ENCODE measurements at regions not wholly inside any gene's neighbourhood (a gene's known extent, or its start where the extent isn't known, plus 50 kb on each side); places are given as distances from the start of the nearest gene placed in this dataset.

DNA sequence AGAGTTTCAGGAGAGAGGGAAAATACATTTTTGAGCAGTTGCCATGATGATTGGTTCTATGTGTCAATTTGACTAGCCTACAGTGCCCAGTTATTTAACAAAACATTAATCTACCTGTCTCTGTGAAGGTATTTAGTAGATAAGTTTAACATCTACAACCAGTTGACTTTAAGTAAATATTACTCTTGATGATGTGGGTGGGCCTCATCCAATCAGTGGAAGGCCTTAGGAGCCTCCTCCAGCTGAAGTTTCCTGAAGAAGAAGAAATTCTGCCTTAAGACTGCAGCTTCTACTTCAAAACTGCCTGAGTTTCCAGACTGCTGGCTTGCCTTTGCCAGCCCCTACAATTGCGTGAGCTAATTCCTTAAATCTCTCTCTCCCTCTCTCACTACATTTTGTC, 93.6 kb downstream of the OXSM start:
- no peak for ATAC-seq
- H4K20me1 ChIP-seq (ENCODE audit: low read length): no peaks in the 10 kb centered on the region
- H3K27me3 ChIP-seq (ENCODE audit: low read length): no peaks in the 10 kb centered on the region
- H3K9me2 ChIP-seq (replicated peaks; ENCODE audit: low read length): no peaks in the 10 kb centered on the region
- intact Hi-C loops (cut with micrococcal nuclease): no loop called here
- no peak overlapping the region for H3K4me2 ChIP-seq (ENCODE audit: low read length)
- no peaks in the 10 kb centered on the region for H3K9me3 ChIP-seq (ENCODE audit: low read length)
- no peak for DNase-seq
- no peaks in the 10 kb centered on the region for H3F3A ChIP-seq (ENCODE audit: low read length, unreplicated experiment)
- H2AFZ ChIP-seq (ENCODE audit: low read length): no peak overlapping the region
- H3K27ac ChIP-seq (ENCODE audit: low read length): no peak overlapping the region
- TF ChIP-seq EZH2 (IDR thresholded peaks at IDR 0.05; ENCODE audit: low read length, unreplicated experiment) (no peak), EZH2phosphoT487 (IDR thresholded peaks at IDR 0.05; ENCODE audit: borderline replicate concordance, low read length) (no peak)
- TF ChIP-seq, protein P1, sequence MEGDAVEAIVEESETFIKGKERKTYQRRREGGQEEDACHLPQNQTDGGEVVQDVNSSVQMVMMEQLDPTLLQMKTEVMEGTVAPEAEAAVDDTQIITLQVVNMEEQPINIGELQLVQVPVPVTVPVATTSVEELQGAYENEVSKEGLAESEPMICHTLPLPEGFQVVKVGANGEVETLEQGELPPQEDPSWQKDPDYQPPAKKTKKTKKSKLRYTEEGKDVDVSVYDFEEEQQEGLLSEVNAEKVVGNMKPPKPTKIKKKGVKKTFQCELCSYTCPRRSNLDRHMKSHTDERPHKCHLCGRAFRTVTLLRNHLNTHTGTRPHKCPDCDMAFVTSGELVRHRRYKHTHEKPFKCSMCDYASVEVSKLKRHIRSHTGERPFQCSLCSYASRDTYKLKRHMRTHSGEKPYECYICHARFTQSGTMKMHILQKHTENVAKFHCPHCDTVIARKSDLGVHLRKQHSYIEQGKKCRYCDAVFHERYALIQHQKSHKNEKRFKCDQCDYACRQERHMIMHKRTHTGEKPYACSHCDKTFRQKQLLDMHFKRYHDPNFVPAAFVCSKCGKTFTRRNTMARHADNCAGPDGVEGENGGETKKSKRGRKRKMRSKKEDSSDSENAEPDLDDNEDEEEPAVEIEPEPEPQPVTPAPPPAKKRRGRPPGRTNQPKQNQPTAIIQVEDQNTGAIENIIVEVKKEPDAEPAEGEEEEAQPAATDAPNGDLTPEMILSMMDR (conservative IDR thresholded peaks at IDR 0.05; ENCODE audit: low read depth, low read length): no peak
- ChIA-PET CTCF (no interaction called here), POLR2A (ENCODE audit: unreplicated experiment) (no interaction called here)
- peaks cover 11% of the 10 kb centered on the region for H3K4me1 ChIP-seq (ENCODE audit: insufficient read depth, low read length)
- no peaks in the 10 kb centered on the region for H3K36me3 ChIP-seq (ENCODE audit: low read depth, low read length)
- no TSS peak for BruUV-seq (replicated peaks)
- no peak overlapping the region for H3K9ac ChIP-seq (ENCODE audit: low read length)
- H3K79me2 ChIP-seq (ENCODE audit: low read length): no peaks in the 10 kb centered on the region
- H3K4me3 ChIP-seq (ENCODE audit: low read length): no peak overlapping the region

DNA sequence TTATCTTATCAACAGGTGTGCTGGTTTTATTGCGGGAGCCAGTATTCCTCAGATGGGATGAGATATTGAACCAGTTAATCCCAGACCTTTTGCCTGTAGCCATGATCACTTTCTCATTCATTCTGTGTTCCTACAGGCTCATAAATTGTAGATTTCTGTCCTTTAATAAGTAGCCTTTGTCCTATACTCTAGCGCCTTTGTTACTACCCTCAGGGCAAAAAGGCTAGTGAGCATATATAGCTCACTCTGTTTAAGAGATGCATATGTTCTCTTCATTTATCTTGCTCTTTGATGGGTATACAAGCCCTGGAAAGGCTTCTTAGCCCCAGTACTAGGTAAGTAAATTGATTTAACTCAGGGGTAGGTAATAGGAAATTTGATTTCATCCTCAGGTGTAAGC, 95.1 kb downstream of the OXSM start:
- TF ChIP-seq EZH2phosphoT487 (IDR thresholded peaks at IDR 0.05; ENCODE audit: borderline replicate concordance, low read length) (no peak), EZH2 (IDR thresholded peaks at IDR 0.05; ENCODE audit: low read length, unreplicated experiment) (no peak)
- TF ChIP-seq, protein P1 (conservative IDR thresholded peaks at IDR 0.05; ENCODE audit: low read depth, low read length): no peak
- Histone ChIP-seq H3F3A (ENCODE audit: low read length, unreplicated experiment) (no peaks in the 10 kb centered on the region), H3K4me3 (ENCODE audit: low read length) (no peak overlapping the region), H3K36me3 (ENCODE audit: low read depth, low read length) (no peaks in the 10 kb centered on the region), H3K4me1 (ENCODE audit: insufficient read depth, low read length) (peaks cover 11% of the 10 kb centered on the region), H4K20me1 (ENCODE audit: low read length) (no peaks in the 10 kb centered on the region), H3K9me2 (replicated peaks; ENCODE audit: low read length) (no peaks in the 10 kb centered on the region), H3K4me2 (ENCODE audit: low read length) (no peak overlapping the region), H3K27me3 (ENCODE audit: low read length) (no peaks in the 10 kb centered on the region), H3K79me2 (ENCODE audit: low read length) (no peaks in the 10 kb centered on the region), H2AFZ (ENCODE audit: low read length) (no peak overlapping the region), H3K9me3 (ENCODE audit: low read length) (no peaks in the 10 kb centered on the region), H3K9ac (ENCODE audit: low read length) (no peak overlapping the region), H3K27ac (ENCODE audit: low read length) (no peak overlapping the region)
- ATAC-seq (peak; percentile 6; the same call in 1 of the 2 replicates), DNase-seq (no peak)
- BruUV-seq (replicated peaks): TSS peak; percentile 29
- intact Hi-C loops (cut with micrococcal nuclease): loop anchor here (5.0 kb wide), 1 partner anchor 33 kb away; no protein-coding TSS in a partner anchor
- ChIA-PET POLR2A (ENCODE audit: unreplicated experiment) (no interaction called here), CTCF (no interaction called here)

DNA sequence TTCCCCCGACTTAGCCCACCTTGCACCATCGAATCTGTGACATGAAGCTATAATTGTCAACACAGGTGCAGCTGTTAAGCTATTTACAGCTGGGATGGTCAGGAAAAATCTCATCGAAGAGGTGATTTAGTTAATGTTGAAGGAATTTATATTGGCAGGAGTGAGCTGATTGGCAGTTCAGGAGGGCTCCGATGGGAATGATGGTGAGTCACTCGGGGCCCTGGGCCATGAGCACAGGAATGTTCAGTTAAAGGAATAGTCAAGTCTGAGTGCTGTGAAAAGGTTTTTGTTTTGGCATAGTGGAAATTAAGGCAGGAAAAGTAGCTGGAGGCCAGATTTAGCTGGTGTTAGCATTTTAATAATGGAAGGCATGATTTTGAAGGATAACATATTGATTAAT, 95.7 kb downstream of the OXSM start:
- POLR2A ChIA-PET (ENCODE audit: unreplicated experiment): no interaction called here
- Histone ChIP-seq H3K9me2 (replicated peaks; ENCODE audit: low read length) (no peaks in the 10 kb centered on the region), H3K36me3 (ENCODE audit: low read depth, low read length) (no peaks in the 10 kb centered on the region), H4K20me1 (ENCODE audit: low read length) (no peaks in the 10 kb centered on the region), H3K9ac (ENCODE audit: low read length) (no peak overlapping the region), H3K9me3 (ENCODE audit: low read length) (no peaks in the 10 kb centered on the region), H3K4me2 (ENCODE audit: low read length) (peak overlapping the region; percentile 55), H3K4me1 (ENCODE audit: insufficient read depth, low read length) (peaks cover 11% of the 10 kb centered on the region), H3K79me2 (ENCODE audit: low read length) (no peaks in the 10 kb centered on the region), H3K4me3 (ENCODE audit: low read length) (peak overlapping the region; percentile 26; the same call in 1 of the 2 replicates), H3F3A (ENCODE audit: low read length, unreplicated experiment) (no peaks in the 10 kb centered on the region), H2AFZ (ENCODE audit: low read length) (peak overlapping the region; percentile 30; the same call in 1 of the 2 replicates), H3K27ac (ENCODE audit: low read length) (no peak overlapping the region), H3K27me3 (ENCODE audit: low read length) (no peaks in the 10 kb centered on the region)
- CTCF ChIA-PET: no interaction called here
- TF ChIP-seq EZH2 (IDR thresholded peaks at IDR 0.05; ENCODE audit: low read length, unreplicated experiment): no peak
- intact Hi-C loops (cut with micrococcal nuclease): loop anchor here (5.0 kb wide), 1 partner anchor 33 kb away; no protein-coding TSS in a partner anchor
- ATAC-seq (peak; percentile 83), DNase-seq (peak; percentile 68)
- BruUV-seq (replicated peaks): no TSS peak
